CD8-positive, alpha-beta memory T cell (primary cell): ENCODE measurements at regions not wholly inside any gene's neighbourhood (a gene's known extent, or its start where the extent isn't known, plus 50 kb on each side); places are given as distances from the start of the nearest gene placed in this dataset.

Experiments
- CTCF ChIA-PET: fragments of 350-600 bp; sonication (Branson Sonifier 250); formaldehyde crosslinking; loops from one replicate; lab custom pipeline; 2021; ENCODE audit warnings: antibody characterized with exemption; lab: Charles Lee
- POLR2A ChIA-PET: fragments of 350-600 bp; sonication (Branson Sonifier 250); formaldehyde crosslinking; loops from one replicate; lab custom pipeline; 2021; ENCODE audit warnings: antibody characterized with exemption; lab: Charles Lee
- DNase-seq, 5 donors: peaks; one replicate each; pipeline versions ENCODE4 v3.0.0 to v3.0.0-alpha.2; 2020 to 2022; ENCODE audit warnings: mixed read lengths in 1 of 5
- H3K27ac ChIP-seq: one replicate; pipeline ENCODE4 v1.7.0; 2013; ENCODE audit warnings: low read depth, mild to moderate bottlenecking, low read length, moderate library complexity
- H3K27me3 ChIP-seq: 2 replicates; pipeline ENCODE4 v1.7.0; 2013; ENCODE audit warnings: low read length, mild to moderate bottlenecking; ENCODE audit not compliant: insufficient read depth, poor library complexity, severe bottlenecking
- H3K36me3 ChIP-seq: 2 replicates; pipeline ENCODE4 v1.7.0; 2013; ENCODE audit warnings: mild to moderate bottlenecking, low read length, moderate library complexity; ENCODE audit not compliant: insufficient read depth
- H3K4me1 ChIP-seq: 2 replicates; pipeline ENCODE4 v1.7.0; 2013; ENCODE audit warnings: mild to moderate bottlenecking, low read length, moderate library complexity; ENCODE audit not compliant: insufficient read depth
- H3K4me3 ChIP-seq: 2 replicates; pipeline ENCODE4 v1.7.0; 2013; ENCODE audit warnings: mild to moderate bottlenecking, low read length
- H3K9me3 ChIP-seq: 2 replicates; pipeline ENCODE4 v1.7.0; 2013; ENCODE audit warnings: mild to moderate bottlenecking, low read length
- H3K27ac Mint-ChIP-seq, 8 donors: one replicate each; pipeline ENCODE4 v1.8.0; 2020 to 2021; ENCODE audit warnings: mixed read lengths in 8 of 8, mild to moderate bottlenecking in 6 of 8, inconsistent platforms in 3 of 8, moderate library complexity in 3 of 8
- H3K27me3 Mint-ChIP-seq, 2 donors: one replicate each; pipeline ENCODE4 v1.8.0; 2020 to 2021; ENCODE audit warnings: mixed read lengths in 2 of 2, mild to moderate bottlenecking in 1 of 2, moderate library complexity in 1 of 2
- H3K36me3 Mint-ChIP-seq, 3 donors: one replicate each; pipeline ENCODE4 v1.8.0; 2020 to 2021; ENCODE audit warnings: mixed read lengths in 3 of 3, inconsistent platforms in 1 of 3, mild to moderate bottlenecking in 1 of 3
- H3K4me1 Mint-ChIP-seq, 3 donors: one replicate each; pipeline ENCODE4 v1.8.0; 2020 to 2021; ENCODE audit warnings: mixed read lengths in 3 of 3, inconsistent platforms in 1 of 3, mild to moderate bottlenecking in 1 of 3
- H3K4me3 Mint-ChIP-seq, 7 donors: one replicate each; pipeline ENCODE4 v1.8.0; 2020 to 2021; ENCODE audit warnings: mixed read lengths in 7 of 7, mild to moderate bottlenecking in 6 of 7, moderate library complexity in 4 of 7, inconsistent platforms in 2 of 7
- H3K9me3 Mint-ChIP-seq, 5 donors: one replicate each; pipeline ENCODE4 v1.8.0; 2020 to 2022; ENCODE audit warnings: mixed read lengths in 5 of 5, mild to moderate bottlenecking in 3 of 5, moderate library complexity in 2 of 5, inconsistent platforms in 1 of 5

GRCh38 chr13:24016046-24016445 lies 118.7 kb upstream of the C1QTNF9B start:
- Mint-ChIP-seq H3K27me3 (no peaks in the 10 kb centered on the region), H3K36me3 (no peaks in the 10 kb centered on the region), H3K9me3 (no peaks in the 10 kb centered on the region), H3K4me1 (no peaks in the 10 kb centered on the region), H3K27ac (no peak overlapping the region), H3K4me3 (no peak overlapping the region)
- H3K27me3 ChIP-seq: no peaks in the 10 kb centered on the region
- no peak overlapping the region for H3K4me3 ChIP-seq
- H3K4me1 ChIP-seq: no peaks in the 10 kb centered on the region
- H3K9me3 ChIP-seq: no peaks in the 10 kb centered on the region
- no peaks in the 10 kb centered on the region for H3K36me3 ChIP-seq
- POLR2A ChIA-PET: no interaction called here
- DNase-seq: no peak
- no peak overlapping the region for H3K27ac ChIP-seq
- CTCF ChIA-PET: no interaction called here

GRCh38 chr13:24022568-24022967 lies 125.3 kb upstream of the C1QTNF9B start:
- Mint-ChIP-seq H3K4me1 (no peaks in the 10 kb centered on the region), H3K27ac (no peak overlapping the region), H3K9me3 (no peaks in the 10 kb centered on the region), H3K36me3 (no peaks in the 10 kb centered on the region), H3K27me3 (peaks cover 0 to 3% of the 10 kb centered on the region in 2 donors), H3K4me3 (no peak overlapping the region)
- no peaks in the 10 kb centered on the region for H3K27me3 ChIP-seq
- ChIA-PET CTCF (no interaction called here), POLR2A (interaction anchor here (0.6 kb wide), 1 partner anchor 13 kb away, joined by 4 read pairs; no protein-coding TSS in a partner anchor)
- no peaks in the 10 kb centered on the region for H3K36me3 ChIP-seq
- H3K27ac ChIP-seq: no peak overlapping the region
- no peak overlapping the region for H3K4me3 ChIP-seq
- no peaks in the 10 kb centered on the region for H3K9me3 ChIP-seq
- DNase-seq: no peak
- no peaks in the 10 kb centered on the region for H3K4me1 ChIP-seq

DNA sequence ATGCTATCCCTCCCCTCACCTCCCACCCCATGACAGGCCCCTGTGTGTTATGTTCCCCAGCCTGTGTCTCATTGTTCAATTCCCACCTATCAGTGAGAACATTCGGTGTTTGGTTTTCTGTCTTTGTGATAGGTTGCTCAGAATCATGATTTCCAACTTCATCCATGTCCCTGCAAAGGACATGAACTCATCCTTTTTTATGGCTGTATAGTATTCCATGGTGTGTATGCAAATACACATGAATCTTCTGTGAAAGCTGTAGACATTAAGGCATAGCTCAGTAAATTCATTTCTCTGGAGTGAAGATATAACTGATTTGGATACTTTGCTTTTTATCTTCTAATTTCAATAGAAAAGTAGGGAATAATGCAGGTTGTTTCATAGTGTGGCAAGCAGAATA lies 125.8 kb upstream of the C1QTNF9B start:
- ChIA-PET POLR2A (no interaction called here), CTCF (no interaction called here)
- Histone ChIP-seq H3K9me3 (no peaks in the 10 kb centered on the region), H3K4me1 (no peaks in the 10 kb centered on the region), H3K36me3 (no peaks in the 10 kb centered on the region), H3K4me3 (no peak overlapping the region), H3K27me3 (no peaks in the 10 kb centered on the region), H3K27ac (no peak overlapping the region)
- H3K9me3 Mint-ChIP-seq: no peaks in the 10 kb centered on the region
- H3K27me3 Mint-ChIP-seq: peaks cover 0 to 3% of the 10 kb centered on the region in 2 donors
- H3K4me1 Mint-ChIP-seq: no peaks in the 10 kb centered on the region
- no peak overlapping the region for H3K27ac Mint-ChIP-seq
- H3K4me3 Mint-ChIP-seq: no peak overlapping the region
- no peak for DNase-seq
- H3K36me3 Mint-ChIP-seq: no peaks in the 10 kb centered on the region

DNA sequence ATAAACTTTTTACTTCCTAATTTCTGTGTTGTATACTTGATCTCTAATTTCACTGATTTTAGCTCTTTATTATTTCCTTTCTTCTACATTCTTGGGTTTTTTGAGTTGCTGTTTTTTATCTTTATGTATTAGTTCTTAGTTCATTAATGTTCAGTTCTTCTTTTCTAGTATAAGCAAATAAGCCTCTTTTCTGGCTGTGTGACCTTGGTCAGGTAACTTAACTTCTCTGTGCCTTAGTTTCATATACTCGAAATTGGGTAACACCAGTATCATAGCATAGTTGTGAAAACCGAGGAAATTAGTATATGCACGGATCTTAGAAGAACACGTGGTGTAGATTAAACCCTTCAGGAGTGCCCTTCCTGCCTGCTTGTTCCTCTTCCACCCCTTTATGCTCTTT lies 130.2 kb upstream of the C1QTNF9B start:
- Mint-ChIP-seq H3K9me3 (peaks cover 0 to 6% (median 0%) of the 10 kb centered on the region in 5 donors), H3K4me1 (no peaks in the 10 kb centered on the region), H3K4me3 (no peak overlapping the region), H3K36me3 (peaks cover 0 to 8% (median 0%) of the 10 kb centered on the region in 3 donors), H3K27ac (no peak overlapping the region), H3K27me3 (peaks cover 6 to 29% of the 10 kb centered on the region in 2 donors)
- no peaks in the 10 kb centered on the region for H3K36me3 ChIP-seq
- H3K27me3 ChIP-seq: no peaks in the 10 kb centered on the region
- H3K4me3 ChIP-seq: no peak overlapping the region
- H3K27ac ChIP-seq: no peak overlapping the region
- CTCF ChIA-PET: no interaction called here
- POLR2A ChIA-PET: interaction anchor here (0.7 kb wide), 1 partner anchor 257 kb away, joined by 9 read pairs; no protein-coding TSS in a partner anchor
- H3K9me3 ChIP-seq: no peaks in the 10 kb centered on the region
- no peak for DNase-seq
- H3K4me1 ChIP-seq: no peaks in the 10 kb centered on the region

- H3K36me3 Mint-ChIP-seq: peaks cover 0 to 8% (median 0%) of the 10 kb centered on the region in 3 donors
- Histone ChIP-seq H3K9me3 (no peaks in the 10 kb centered on the region), H3K27me3 (no peaks in the 10 kb centered on the region), H3K27ac (no peak overlapping the region), H3K4me1 (no peaks in the 10 kb centered on the region), H3K36me3 (no peaks in the 10 kb centered on the region), H3K4me3 (no peak overlapping the region)
- peaks cover 0 to 6% (median 0%) of the 10 kb centered on the region in 5 donors for H3K9me3 Mint-ChIP-seq
- no peak for DNase-seq
- no peak overlapping the region for H3K4me3 Mint-ChIP-seq
- ChIA-PET POLR2A (no interaction called here), CTCF (no interaction called here)
- H3K4me1 Mint-ChIP-seq: no peaks in the 10 kb centered on the region
- peaks cover 11 to 43% of the 10 kb centered on the region in 2 donors for H3K27me3 Mint-ChIP-seq
- no peak overlapping the region for H3K27ac Mint-ChIP-seq
Observed at GRCh38 chr13:24032252-24032651, 128.3 kb upstream of the SPATA13 start.

GRCh38 chr13:24032674-24033073 lies 127.8 kb upstream of the SPATA13 start:
- Histone ChIP-seq H3K27me3 (no peaks in the 10 kb centered on the region), H3K4me3 (no peak overlapping the region), H3K36me3 (no peaks in the 10 kb centered on the region), H3K4me1 (no peaks in the 10 kb centered on the region), H3K9me3 (no peaks in the 10 kb centered on the region), H3K27ac (no peak overlapping the region)
- DNase-seq: no peak
- no peaks in the 10 kb centered on the region for H3K4me1 Mint-ChIP-seq
- POLR2A ChIA-PET: no interaction called here
- CTCF ChIA-PET: no interaction called here
- H3K9me3 Mint-ChIP-seq: peaks cover 0 to 6% (median 0%) of the 10 kb centered on the region in 5 donors
- peaks cover 10 to 43% of the 10 kb centered on the region in 2 donors for H3K27me3 Mint-ChIP-seq
- H3K36me3 Mint-ChIP-seq: peaks cover 0 to 8% (median 0%) of the 10 kb centered on the region in 3 donors
- no peak overlapping the region for H3K4me3 Mint-ChIP-seq
- H3K27ac Mint-ChIP-seq: no peak overlapping the region

DNA sequence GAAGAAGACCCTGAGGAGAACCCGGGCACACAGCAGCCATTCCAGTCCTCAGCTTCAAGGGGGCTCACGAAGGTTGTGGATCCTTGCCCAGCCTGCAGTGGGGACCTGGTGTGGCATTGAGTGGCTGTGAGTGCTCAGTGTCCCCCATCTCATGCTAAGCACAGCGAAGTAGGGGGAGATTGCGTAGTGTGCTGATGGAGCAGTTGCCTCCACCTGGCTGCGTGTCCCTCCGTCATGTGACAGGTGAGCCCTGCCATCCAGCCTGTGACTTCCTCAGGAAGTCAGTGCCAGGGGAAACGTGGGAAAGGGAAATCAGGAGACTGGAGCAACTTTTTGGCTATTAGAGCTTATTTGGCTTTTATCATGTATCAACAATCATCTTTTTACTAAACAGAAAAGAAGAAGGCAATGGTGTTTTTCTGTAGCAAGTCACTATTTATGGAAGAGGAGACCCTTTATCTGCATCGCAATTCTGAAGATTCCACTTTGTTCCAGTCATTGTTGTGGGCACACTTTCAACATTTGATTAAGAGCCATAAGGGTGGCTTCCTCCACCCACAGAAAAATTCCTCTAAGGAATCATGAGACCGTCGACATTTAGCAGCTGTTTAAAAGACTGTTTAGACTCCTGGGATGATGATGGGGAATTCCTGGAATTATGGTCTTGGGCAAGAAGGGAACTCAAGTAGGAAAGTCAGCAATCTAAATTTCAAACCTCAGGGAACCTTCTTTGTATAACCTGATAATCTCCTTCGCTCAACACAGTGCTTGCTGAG lies 126.8 kb upstream of the SPATA13 start:
- H3K27me3 Mint-ChIP-seq: peaks cover 10 to 39% of the 10 kb centered on the region in 2 donors
- peaks cover 0 to 6% (median 0%) of the 10 kb centered on the region in 5 donors for H3K9me3 Mint-ChIP-seq
- peak overlapping the region in 1 of 8 donors; percentile 4 for H3K27ac Mint-ChIP-seq
- no peak overlapping the region for H3K4me3 Mint-ChIP-seq
- Histone ChIP-seq H3K36me3 (no peaks in the 10 kb centered on the region), H3K4me3 (no peak overlapping the region), H3K9me3 (no peaks in the 10 kb centered on the region), H3K27me3 (no peaks in the 10 kb centered on the region), H3K4me1 (no peaks in the 10 kb centered on the region), H3K27ac (no peak overlapping the region)
- CTCF ChIA-PET: no interaction called here
- H3K36me3 Mint-ChIP-seq: peaks cover 0 to 8% (median 0%) of the 10 kb centered on the region in 3 donors
- peaks cover 2 to 6% (median 5%) of the 10 kb centered on the region in 3 donors for H3K4me1 Mint-ChIP-seq
- POLR2A ChIA-PET: no interaction called here
- DNase-seq: no peak

GRCh38 chr13:24035411-24035810 lies 125.1 kb upstream of the SPATA13 start:
- peaks cover 0 to under 1% (median 0%) of the 10 kb centered on the region in 3 donors for H3K36me3 Mint-ChIP-seq
- peaks cover 0 to under 1% (median 0%) of the 10 kb centered on the region in 5 donors for H3K9me3 Mint-ChIP-seq
- no peak overlapping the region for H3K27ac Mint-ChIP-seq
- no peaks in the 10 kb centered on the region for H3K4me1 ChIP-seq
- CTCF ChIA-PET: interaction anchor here (1.3 kb wide), 1 partner anchor 18 kb away, joined by 5 read pairs; no protein-coding TSS in a partner anchor
- H3K9me3 ChIP-seq: no peaks in the 10 kb centered on the region
- peaks cover 2 to 17% (median 5%) of the 10 kb centered on the region in 3 donors for H3K4me1 Mint-ChIP-seq
- no peaks in the 10 kb centered on the region for H3K27me3 ChIP-seq
- no peak overlapping the region for H3K27ac ChIP-seq
- H3K27me3 Mint-ChIP-seq: peaks cover 8 to 30% of the 10 kb centered on the region in 2 donors
- H3K4me3 Mint-ChIP-seq: no peak overlapping the region
- no peaks in the 10 kb centered on the region for H3K36me3 ChIP-seq
- H3K4me3 ChIP-seq: no peak overlapping the region
- DNase-seq: no peak
- POLR2A ChIA-PET: interaction anchor here (0.6 kb wide), 1 partner anchor 13 kb away, joined by 4 read pairs; no protein-coding TSS in a partner anchor
